ENCODE measurements at regions not wholly inside any gene's neighbourhood (a gene's known extent, or its start where the extent isn't known, plus 50 kb on each side); places are given as distances from the start of the nearest gene placed in this dataset.

- DNase-seq (ENCODE audit: extremely low spot score, unreplicated experiment): no peak
- H3K9me3 Mint-ChIP-seq (ENCODE audit: unreplicated experiment): no peaks in the 10 kb centered on the region
Measured at GRCh38 chr17:72514321-72514861, 393.6 kb downstream of the SOX9 start.

GRCh38 chr17:72514891-72515290, 394.1 kb downstream of the SOX9 start:
- Mint-ChIP-seq H3K4me1 (ENCODE audit: unreplicated experiment) (peaks cover 49% of the 10 kb centered on the region), H3K36me3 (ENCODE audit: unreplicated experiment) (no peaks in the 10 kb centered on the region), H3K9me3 (ENCODE audit: unreplicated experiment) (no peaks in the 10 kb centered on the region), H3K27ac (ENCODE audit: unreplicated experiment) (peak overlapping the region; percentile 58), H3K4me3 (ENCODE audit: unreplicated experiment) (no peak overlapping the region), H3K27me3 (ENCODE audit: unreplicated experiment) (no peaks in the 10 kb centered on the region)
- no peak for TF ChIP-seq CTCF (IDR thresholded peaks at IDR 0.05)
- no peak for DNase-seq (ENCODE audit: extremely low spot score, unreplicated experiment)

More at GRCh38 chr17:72514321-72514861, 393.6 kb downstream of the SOX9 start:
- Mint-ChIP-seq H3K4me1 (ENCODE audit: unreplicated experiment) (peaks cover 53% of the 10 kb centered on the region), H3K27me3 (ENCODE audit: unreplicated experiment) (no peaks in the 10 kb centered on the region), H3K36me3 (ENCODE audit: unreplicated experiment) (no peaks in the 10 kb centered on the region), H3K27ac (ENCODE audit: unreplicated experiment) (peak overlapping the region; percentile 58), H3K4me3 (ENCODE audit: unreplicated experiment) (no peak overlapping the region)
- TF ChIP-seq CTCF (IDR thresholded peaks at IDR 0.05): no peak

GRCh38 chr17:72515291-72516065, 394.7 kb downstream of the SOX9 start:
- no peaks in the 10 kb centered on the region for H3K27me3 Mint-ChIP-seq (ENCODE audit: unreplicated experiment)
- TF ChIP-seq CTCF (IDR thresholded peaks at IDR 0.05): no peak
- peak overlapping the region; percentile 58 for H3K27ac Mint-ChIP-seq (ENCODE audit: unreplicated experiment)
- H3K4me3 Mint-ChIP-seq (ENCODE audit: unreplicated experiment): no peak overlapping the region
- H3K4me1 Mint-ChIP-seq (ENCODE audit: unreplicated experiment): peaks cover 43% of the 10 kb centered on the region
- H3K9me3 Mint-ChIP-seq (ENCODE audit: unreplicated experiment): no peaks in the 10 kb centered on the region
- no peaks in the 10 kb centered on the region for H3K36me3 Mint-ChIP-seq (ENCODE audit: unreplicated experiment)
- DNase-seq (ENCODE audit: extremely low spot score, unreplicated experiment): no peak

GRCh38 chr17:72516772-72517399, 396.1 kb downstream of the SOX9 start:
- H3K4me1 Mint-ChIP-seq (ENCODE audit: unreplicated experiment): peaks cover 37% of the 10 kb centered on the region
- no peaks in the 10 kb centered on the region for H3K9me3 Mint-ChIP-seq (ENCODE audit: unreplicated experiment)
- H3K4me3 Mint-ChIP-seq (ENCODE audit: unreplicated experiment): no peak overlapping the region
- no peaks in the 10 kb centered on the region for H3K27me3 Mint-ChIP-seq (ENCODE audit: unreplicated experiment)
- H3K27ac Mint-ChIP-seq (ENCODE audit: unreplicated experiment): no peak overlapping the region
- no peaks in the 10 kb centered on the region for H3K36me3 Mint-ChIP-seq (ENCODE audit: unreplicated experiment)
- TF ChIP-seq CTCF (IDR thresholded peaks at IDR 0.05): no peak
- no peak for DNase-seq (ENCODE audit: extremely low spot score, unreplicated experiment)
